GM18507 (cell line): ENCODE measurements at regions not wholly inside any gene's neighbourhood (a gene's known extent, or its start where the extent isn't known, plus 50 kb on each side); places are given as distances from the start of the nearest gene placed in this dataset.
"Not testable (repeated sequence)": the region's sequence is repeated elsewhere in the genome, so short reads cannot be mapped to it uniquely, and the experiment has no call there.

Source experiments
- DNase-seq: peaks from one replicate; pipeline ENCODE4 v3.0.0; 2011; ENCODE audit warnings: low read depth; ENCODE audit not compliant: insufficient read length; ENCODE audit errors: extremely low spot score
- FAIRE-seq: peaks from 2 replicates; lab custom pipeline; 2011; peaks lifted over from hg19 to GRCh38; lab: Jason Lieb, UNC

DNA sequence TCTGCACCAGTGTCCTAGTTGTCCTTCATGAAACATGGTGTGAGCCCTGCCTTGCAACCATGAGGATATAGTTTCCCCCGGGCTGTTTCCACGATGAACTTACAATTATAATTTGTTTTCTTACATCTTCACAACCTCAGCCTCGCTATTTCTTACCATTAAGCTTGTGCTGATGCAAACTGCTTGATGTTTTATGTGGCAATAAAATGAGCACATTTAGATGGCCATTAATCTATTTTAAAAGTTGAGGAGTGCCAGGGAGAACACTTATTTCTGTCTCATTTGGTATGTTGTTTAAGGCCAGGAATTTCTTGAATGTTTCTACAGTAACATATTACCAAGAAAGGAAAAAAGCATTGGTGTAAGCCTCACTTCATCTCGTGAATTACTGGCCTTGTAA is 214.5 kb upstream of the SLC8A1 start:
- FAIRE-seq = no peak

DNA sequence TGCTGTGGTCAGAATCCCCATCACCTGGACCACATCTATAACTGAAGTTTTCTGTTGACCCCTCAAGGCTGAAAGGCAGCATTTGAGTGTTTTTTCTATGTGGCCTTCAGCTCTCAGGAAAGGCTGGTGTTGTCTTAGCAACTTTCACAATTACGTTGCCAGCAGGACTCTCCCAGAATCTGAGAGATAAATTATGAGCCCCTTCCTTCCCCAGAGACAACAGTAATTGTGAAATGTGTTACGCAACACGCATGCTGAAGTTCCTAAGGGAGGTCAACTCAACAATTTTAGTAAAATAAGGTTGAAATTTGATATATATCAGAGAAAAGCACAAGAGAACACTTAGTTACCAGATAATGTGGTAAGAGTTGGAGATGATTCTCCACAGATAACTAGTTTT is 216.5 kb upstream of the SLC8A1 start:
- no peak for DNase-seq
- FAIRE-seq = no peak

More for the DNA sequence above, 214.5 kb upstream of the SLC8A1 start:
- DNase-seq = no peak

DNA sequence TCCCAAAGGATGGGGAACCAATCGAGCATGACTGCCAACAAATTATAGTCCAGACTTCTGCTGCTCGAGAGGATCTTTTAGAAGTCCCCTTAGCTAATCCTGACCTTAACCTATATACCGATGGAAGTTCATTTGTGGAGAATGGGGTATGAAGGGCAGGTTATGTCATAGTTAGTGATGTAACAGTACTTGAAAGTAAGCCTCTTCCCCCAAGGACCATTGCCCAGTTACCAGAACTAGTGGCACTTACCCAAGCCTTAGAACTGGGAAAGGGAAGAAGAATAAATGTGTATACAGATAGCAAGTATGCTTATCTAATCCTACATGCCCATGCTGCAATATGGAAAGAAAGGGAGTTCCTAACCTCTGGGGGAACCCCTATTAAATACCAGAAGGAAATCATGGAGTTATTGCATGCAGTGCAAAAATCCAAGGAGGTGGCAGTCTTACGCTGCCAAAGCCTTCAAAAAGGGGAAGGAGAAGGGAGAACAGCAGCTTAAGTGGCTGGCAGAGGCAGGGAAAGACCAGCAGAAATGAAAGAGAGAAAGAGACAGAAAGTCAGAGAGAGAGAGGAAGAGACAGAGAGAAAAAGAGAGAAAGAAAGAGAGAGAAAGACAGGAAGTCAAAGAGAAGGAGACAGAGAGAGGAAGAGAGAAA is 224.4 kb upstream of the SLC8A1 start:
- DNase-seq, FAIRE-seq: not testable (repeated sequence)

DNA sequence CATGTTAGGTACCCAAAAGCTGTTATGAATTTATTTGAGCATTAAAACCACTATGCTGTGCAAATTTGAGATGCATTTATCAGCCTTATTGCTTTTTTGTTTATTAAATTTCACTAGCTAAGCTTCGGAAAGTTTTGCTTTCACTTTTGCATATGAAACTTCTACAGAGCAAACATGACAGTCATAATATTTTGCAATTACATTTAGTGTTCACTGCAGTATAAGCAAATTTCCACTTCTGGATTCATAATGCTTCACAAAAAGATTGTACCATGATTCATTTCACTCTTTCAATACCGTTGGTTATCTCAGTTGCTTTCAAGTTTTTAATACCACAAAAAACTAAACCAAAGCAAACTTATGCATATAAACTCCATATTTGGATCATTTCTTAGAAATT is 228.7 kb upstream of the SLC8A1 start:
- DNase-seq (no peak), FAIRE-seq (no peak)

DNA sequence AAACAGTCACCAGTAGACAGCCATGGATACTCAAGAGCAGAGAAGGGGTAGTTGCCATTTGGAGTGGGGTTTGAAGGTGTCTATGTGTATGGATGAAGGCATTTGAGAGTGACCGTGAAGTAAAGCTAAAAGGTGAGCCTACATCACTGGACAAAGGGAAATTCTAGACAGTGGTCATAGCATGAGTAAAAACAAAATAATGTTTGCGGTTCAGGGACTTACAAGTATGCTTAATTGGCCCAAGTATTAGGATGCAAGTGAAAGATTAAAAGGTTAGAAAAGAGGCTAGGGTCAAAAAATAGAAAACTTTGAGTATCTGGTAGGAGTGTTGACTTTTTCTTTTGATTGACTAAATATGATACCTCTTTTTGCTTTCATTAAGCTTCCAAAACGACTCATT is 238.1 kb upstream of the SLC8A1 start:
- no peak for FAIRE-seq
- no peak for DNase-seq

DNA sequence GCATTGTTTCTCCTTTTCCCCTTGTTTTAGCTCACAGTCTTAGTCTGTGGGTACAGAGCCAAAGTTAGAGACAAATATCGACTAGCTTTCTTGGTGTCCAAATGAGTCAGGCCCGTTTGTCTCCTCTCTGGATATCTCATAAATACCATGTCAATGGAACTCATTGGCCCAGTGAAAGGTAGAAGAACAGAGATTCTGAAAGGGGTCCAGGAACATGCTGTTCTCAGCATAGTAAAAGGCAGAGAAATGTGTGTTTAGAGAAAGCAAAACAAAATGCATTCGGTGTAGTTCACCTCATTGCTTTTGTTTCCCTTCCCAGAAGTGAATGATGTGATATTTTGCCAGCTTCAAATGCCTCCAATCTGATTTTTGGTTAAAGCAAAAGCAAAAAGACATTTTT is 238.6 kb upstream of the SLC8A1 start:
- no peak for FAIRE-seq
- DNase-seq = no peak

DNA sequence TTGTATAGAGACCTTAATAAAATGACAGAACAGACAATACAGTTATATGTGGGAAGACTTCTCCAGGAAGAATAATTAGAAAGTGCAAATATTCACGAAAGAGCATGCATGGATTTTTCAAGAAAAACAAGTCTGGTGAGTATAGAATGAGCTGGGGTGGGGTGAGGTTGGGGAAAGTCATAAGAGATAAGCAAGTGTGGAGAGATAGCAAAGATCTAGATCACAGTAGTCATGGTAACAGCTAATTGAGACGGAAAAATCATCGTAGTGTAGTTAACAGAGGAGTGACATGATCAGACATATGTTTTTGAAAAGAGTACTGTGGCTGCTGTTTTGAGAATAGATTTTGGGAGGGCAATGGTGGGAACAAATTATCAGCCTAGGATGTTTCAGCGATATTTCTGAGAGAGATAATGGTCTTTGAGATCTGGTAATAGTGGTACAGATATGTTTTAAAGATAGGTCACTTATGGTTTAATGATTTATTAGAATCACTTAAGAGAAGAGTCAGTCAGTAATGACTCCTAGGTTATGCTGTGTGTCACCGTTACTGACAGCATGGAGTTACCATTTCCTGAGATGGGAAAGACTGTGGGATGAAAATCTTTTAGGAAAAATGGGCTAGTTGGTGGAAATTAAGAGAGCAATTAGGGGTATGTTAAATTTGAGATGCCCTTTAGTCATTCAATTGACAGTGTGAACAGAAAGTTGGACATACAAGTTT is 248.5 kb upstream of the SLC8A1 start:
- no peak for DNase-seq
- no peak for FAIRE-seq

DNA sequence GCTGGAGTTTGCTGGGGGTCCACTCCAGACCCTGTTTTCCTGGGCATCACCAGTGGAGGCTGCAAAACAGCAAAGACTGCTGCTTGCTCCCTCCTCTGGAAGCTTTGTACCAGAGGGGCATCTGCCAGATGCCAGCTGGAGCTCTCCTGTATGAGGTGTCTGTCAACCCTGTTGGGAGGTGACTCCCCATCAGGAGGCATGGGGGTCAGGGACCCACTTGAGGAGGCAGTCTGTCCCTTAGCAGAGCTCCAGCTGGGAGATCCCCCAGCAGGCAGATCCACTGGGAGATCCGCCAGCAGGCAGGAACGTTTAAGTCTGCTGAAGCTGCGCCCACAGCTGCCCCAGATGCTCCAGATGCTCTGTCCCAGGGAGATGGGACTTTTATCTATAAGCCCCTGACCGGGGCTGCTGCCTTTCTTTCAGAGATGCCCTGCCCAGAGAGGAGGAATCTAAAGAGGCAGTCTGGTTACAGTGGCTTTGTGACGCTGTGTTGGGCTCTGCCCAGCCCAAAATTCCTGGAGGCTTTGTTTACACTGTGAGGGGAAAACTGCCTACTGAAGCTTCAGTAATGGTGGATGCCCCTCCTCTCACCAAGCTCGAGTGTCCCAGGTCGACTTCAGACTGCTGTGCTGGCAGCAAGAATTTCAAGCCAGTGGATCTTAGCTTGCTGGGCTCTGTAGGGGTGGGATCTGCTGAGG is 260.5 kb upstream of the SLC8A1 start:
- FAIRE-seq, DNase-seq: not testable (repeated sequence)

DNA sequence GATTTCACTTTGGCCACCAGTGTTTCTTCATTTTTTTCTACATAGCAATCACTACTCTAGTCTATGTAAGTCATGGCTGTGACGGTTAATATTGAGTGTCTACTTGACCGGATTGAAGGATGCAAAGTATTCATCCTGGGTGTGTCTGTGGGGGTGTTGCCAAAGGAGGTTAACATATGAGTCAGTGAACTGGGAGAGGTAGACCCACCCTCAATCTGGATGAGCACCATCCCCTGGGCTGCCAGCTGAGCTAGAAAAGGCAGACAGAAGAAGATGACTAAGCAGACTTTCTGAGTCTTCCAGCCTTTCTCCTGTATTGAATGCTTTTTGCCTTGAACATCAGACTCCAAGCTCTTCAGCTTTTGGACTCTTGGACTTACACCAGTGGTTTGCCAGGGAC is 265.0 kb upstream of the SLC8A1 start:
- FAIRE-seq (no peak), DNase-seq (no peak)

DNA sequence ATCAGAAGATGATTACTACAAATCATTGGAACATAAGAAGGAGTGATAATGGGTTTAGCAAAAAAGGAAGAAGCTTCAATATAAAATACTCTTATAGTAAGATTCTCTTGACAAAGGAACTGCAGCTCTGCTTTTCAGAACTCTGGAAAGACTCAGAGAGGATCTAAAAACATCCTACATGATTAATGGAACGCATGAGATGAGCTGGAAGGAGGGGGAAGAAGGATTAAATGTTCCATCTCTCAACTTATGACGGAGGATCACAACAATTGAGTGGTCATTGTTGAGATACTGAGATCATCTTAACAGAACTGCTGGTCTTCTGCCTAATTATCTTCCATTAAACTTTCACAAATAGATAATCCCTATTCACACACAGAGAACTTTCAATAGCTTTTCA is 267.5 kb upstream of the SLC8A1 start:
- DNase-seq = no peak
- no peak for FAIRE-seq

DNA sequence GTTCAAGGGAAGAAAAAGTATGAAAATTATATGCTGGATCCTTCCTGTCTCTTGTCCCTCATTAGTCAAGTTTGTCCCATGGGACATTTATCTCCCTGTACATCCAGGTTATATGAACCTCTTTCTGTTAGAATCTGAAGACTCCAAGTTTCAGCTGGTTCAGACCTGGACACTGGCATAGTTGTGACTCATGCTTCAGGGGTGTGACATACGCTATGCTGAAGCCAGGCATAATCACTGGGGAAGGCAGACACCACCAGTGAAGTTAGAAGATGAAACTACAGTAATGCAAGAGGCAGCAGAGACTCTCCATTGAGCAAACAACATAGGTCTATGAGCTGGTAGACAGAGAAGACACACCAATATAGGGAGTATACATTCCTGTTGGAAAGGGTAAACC is 269.7 kb upstream of the SLC8A1 start:
- DNase-seq (no peak), FAIRE-seq (no peak)

DNA sequence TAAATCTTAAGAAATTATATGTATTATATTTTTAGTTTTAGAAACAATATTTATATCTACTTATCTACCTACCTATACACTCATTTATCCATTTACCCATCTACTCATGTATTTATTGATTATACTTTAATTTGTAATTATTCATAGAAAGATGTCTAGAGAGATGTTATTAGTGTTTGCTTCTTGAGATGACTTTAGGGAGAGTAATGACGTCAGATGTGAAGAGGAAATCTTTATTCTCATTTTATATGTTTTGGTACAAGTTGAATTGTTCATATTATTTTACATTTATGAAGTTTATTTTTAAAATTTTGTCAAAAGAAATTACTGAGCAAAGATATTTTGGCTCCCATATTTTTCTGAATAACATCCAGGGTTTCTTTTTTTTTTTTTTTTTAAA is 271.3 kb upstream of the SLC8A1 start:
- no peak for FAIRE-seq
- no peak for DNase-seq

DNA sequence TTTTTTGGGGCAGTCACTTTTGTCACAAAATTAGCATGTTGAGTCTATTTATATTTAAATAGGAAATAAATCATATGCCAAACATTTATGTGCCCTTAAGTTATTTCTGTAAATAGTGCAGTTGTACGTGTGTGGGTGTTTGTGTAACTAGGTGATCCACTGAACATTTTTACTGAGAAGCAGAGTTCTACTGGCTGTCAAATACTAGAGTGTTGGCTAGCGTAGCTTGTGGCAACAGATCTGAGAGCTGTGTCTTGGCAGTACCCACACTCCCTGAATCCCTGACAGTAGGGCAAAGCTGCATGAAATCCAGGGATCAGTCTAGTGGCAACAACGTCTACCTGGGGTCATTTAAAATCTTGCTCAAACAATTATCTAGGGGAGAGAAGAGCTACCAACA is 273.1 kb upstream of the SLC8A1 start:
- DNase-seq (no peak), FAIRE-seq (no peak)

DNA sequence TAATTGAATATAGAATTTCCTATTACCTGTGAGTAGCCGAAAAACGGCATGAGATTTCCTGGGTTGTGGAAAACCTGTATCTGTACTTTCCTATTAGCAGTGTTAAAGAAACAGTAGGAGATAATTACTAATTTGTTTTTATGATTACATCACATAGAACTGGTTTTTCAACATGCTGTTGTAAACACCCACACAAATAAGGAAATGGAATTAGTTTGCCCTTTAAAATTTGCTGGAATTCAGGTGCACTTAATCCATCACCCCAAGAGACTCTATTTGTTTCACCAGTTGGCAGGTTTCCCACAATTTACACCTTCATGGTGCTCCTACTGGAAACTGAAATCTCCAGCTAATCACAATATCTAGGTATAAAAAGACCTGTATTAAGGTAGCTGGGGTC is 274.1 kb upstream of the SLC8A1 start:
- no peak for FAIRE-seq
- DNase-seq = no peak

DNA sequence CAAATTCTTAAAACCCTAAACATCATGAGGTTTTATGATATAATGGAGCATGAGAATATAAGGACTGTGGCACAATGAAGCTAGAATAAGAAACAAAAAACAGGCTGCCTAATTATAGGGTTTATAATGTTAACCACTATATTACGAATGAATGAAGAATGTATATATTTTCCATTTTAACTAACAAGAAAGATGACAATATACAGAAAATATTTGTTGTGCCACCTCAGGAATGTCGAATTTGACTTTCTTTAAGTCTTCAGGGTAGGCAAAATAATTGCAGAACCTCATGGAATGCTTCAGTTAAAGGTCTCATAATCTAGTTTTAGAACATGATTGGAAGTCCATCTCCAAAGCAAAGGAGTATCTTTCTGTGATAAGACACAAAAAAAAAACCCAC is 282.9 kb upstream of the SLC8A1 start:
- no peak for FAIRE-seq
- no peak for DNase-seq

DNA sequence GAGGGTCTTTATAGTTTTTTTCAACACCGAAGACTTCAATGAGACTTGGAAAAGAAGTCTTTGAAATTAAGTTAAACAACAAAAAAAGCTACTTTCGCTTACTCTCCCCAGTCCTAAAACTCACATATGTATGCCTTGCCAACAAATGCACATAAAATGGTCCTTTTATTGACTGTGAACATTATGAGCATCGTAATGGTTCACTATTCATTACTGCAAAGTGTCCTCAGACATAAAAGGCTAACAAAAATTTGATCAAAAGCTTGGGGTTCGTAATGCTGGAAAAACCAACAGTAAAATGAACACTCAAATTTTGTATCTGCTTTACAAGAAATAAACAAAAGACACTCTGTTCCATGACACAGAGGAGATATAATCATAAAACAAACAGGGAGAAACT is 285.3 kb upstream of the SLC8A1 start:
- no peak for FAIRE-seq
- no peak for DNase-seq

DNA sequence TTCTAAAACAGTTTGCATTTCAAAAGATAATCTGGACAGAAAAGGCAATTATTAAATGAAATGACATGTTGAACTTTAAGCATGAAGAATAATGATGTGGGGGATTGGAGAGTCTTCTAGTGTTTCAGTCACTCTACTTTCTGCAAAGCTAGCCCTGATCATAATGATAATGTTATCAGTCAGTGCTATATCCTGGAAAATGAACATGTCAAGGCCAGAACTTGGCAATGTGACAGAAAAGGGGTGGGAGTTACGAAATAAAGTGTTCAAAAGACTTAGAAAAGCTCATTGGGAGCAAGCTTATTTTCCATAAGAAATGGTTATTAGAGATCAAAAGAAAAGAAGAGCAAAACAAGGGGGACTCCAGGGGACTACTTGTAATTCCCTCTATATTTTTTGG is 288.5 kb upstream of the SLC8A1 start:
- no peak for DNase-seq

DNA sequence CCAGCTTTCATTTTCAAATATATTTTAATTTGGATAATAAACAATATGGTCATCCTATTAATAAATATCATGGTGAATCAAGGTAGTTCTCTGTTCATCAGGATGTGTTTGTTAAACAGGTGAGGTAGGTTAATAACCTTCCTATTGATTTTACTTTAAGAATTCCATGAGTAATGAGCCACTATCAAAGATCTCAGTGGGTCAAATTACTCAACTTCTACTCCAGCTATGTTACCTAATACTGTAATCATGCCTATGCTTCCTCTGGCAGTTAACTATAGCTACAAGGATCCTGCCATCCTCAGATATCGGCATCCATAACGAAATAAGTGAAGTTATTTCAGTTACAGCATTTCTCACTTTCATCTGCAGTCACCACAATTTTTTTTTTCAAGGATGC is 289.6 kb upstream of the SLC8A1 start:
- DNase-seq = no peak
- no peak for FAIRE-seq

More for the DNA sequence above, 288.5 kb upstream of the SLC8A1 start:
- FAIRE-seq = no peak

DNA sequence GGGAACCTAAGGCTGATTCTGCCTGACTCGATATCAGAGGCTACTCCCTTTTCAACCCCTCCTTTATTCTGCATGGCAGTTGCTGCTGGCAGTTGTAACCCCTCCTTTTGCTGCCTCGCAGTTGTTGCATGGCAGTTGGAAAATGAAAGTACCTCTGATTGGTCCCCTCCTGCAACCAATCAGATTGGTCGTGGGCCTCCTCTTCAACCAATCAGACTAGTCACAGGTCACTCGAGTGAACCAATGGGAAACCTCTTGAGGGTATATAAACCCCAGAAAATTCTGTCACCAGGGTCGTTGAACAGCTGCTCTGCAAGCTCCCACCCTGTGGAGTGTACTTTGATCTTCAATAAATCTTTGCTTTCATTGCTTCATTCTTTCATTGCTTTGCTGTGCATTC is 294.3 kb upstream of the SLC8A1 start:
- DNase-seq (no peak), FAIRE-seq (no peak)

DNA sequence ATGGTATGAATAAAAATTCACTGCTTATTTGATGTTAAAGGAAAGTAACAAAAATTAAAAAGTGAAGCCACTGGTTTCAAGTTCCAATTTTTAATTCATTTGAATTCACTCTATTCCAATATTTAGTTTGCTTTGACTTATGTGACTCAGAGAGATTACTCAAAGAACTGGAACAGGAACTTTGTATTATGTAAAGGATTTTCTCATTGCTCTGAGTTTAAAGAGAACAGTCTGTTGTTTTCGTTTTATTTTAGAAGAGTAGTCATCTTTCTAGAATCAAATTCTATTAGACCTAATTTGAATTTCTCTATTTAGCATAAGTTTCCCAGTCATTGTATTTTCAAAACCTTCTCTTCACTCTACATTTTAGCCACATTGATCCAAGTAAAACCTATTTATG is 300.1 kb upstream of the SLC8A1 start:
- DNase-seq (no peak), FAIRE-seq (no peak)

DNA sequence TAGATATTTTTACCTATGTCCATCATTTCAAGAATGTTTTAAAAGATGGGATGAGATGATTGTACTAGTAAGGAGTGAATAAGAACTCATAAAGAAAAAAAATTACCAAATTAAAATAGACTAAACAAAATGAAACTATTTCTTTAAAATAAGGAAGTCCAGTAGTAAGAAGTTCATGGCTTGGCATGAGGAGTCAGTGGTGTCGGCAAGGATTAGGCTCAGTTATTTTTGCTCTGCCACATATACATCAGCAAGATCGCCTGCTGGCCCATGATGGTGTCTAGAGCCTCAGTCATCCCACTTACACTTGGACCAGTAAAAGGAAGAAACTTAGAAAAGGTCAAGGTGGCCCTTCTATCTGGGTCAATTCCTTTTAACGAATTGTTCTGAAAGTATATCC is 300.9 kb upstream of the SLC8A1 start:
- no peak for FAIRE-seq
- no peak for DNase-seq
